Stimulated activated CD8-positive, alpha-beta memory T cell treated with anti-CD3 and anti-CD28 coated beads, Interleukin-7, amount 100 ng/mL, for 24 hours (primary cell): ENCODE measurements at regions not wholly inside any gene's neighbourhood (a gene's known extent, or its start where the extent isn't known, plus 50 kb on each side); places are given as distances from the start of the nearest gene placed in this dataset.

Experiments
- DNase-seq: peaks from one replicate; pipeline ENCODE4 v3.0.0-alpha.2; 2020; ENCODE audit warnings: low read depth

- no peak for DNase-seq
Measured at GRCh38 chr21:38659936-38660332, 145.8 kb upstream of the ETS2 start.

- DNase-seq = no peak
Measured at GRCh38 chr21:38660333-38661196, 145.2 kb upstream of the ETS2 start.

GRCh38 chr21:38661197-38661871 lies 144.4 kb upstream of the ETS2 start:
- no peak for DNase-seq

GRCh38 chr21:38661889-38662568 lies 143.7 kb upstream of the ETS2 start:
- no peak for DNase-seq

- no peak for DNase-seq
Measured at GRCh38 chr21:38663282-38663681, 142.4 kb upstream of the ETS2 start.

- DNase-seq = no peak
Measured at GRCh38 chr21:38664315-38664714, 141.4 kb upstream of the ETS2 start.

- DNase-seq = no peak
Measured at GRCh38 chr21:38664841-38665240, 140.9 kb upstream of the ETS2 start.

GRCh38 chr21:38667291-38667870 lies 138.3 kb upstream of the ETS2 start:
- DNase-seq = no peak

- DNase-seq = no peak
Measured at GRCh38 chr21:38668067-38668466, 137.7 kb upstream of the ETS2 start.

GRCh38 chr21:38668541-38668940 lies 137.2 kb upstream of the ETS2 start:
- DNase-seq = no peak

GRCh38 chr21:38669186-38669585 lies 136.5 kb upstream of the ETS2 start:
- DNase-seq = no peak

GRCh38 chr21:38670861-38671260 lies 134.9 kb upstream of the ETS2 start:
- DNase-seq = no peak

- no peak for DNase-seq
Measured at GRCh38 chr21:38671773-38672172, 134.0 kb upstream of the ETS2 start.

- DNase-seq = no peak
Measured at GRCh38 chr21:38675182-38675824, 130.4 kb upstream of the ETS2 start.

- no peak for DNase-seq
Measured at GRCh38 chr21:38678827-38679226, 126.9 kb upstream of the ETS2 start.

GRCh38 chr21:38679534-38679933 lies 126.2 kb upstream of the ETS2 start:
- DNase-seq = no peak

- no peak for DNase-seq
Measured at GRCh38 chr21:38680401-38680800, 125.3 kb upstream of the ETS2 start.

GRCh38 chr21:38683222-38683621 lies 122.5 kb upstream of the ETS2 start:
- DNase-seq = no peak

GRCh38 chr21:38688068-38688467 lies 117.7 kb upstream of the ETS2 start:
- no peak for DNase-seq

GRCh38 chr21:38691631-38692030 lies 114.1 kb upstream of the ETS2 start:
- no peak for DNase-seq

- DNase-seq = no peak
Measured at GRCh38 chr21:38696579-38696978, 109.2 kb upstream of the ETS2 start.

- DNase-seq = no peak
Measured at GRCh38 chr21:38699048-38699447, 106.7 kb upstream of the ETS2 start.
